ENCODE measurements at regions not wholly inside any gene's neighbourhood (a gene's known extent, or its start where the extent isn't known, plus 50 kb on each side); places are given as distances from the start of the nearest gene placed in this dataset.

DNA sequence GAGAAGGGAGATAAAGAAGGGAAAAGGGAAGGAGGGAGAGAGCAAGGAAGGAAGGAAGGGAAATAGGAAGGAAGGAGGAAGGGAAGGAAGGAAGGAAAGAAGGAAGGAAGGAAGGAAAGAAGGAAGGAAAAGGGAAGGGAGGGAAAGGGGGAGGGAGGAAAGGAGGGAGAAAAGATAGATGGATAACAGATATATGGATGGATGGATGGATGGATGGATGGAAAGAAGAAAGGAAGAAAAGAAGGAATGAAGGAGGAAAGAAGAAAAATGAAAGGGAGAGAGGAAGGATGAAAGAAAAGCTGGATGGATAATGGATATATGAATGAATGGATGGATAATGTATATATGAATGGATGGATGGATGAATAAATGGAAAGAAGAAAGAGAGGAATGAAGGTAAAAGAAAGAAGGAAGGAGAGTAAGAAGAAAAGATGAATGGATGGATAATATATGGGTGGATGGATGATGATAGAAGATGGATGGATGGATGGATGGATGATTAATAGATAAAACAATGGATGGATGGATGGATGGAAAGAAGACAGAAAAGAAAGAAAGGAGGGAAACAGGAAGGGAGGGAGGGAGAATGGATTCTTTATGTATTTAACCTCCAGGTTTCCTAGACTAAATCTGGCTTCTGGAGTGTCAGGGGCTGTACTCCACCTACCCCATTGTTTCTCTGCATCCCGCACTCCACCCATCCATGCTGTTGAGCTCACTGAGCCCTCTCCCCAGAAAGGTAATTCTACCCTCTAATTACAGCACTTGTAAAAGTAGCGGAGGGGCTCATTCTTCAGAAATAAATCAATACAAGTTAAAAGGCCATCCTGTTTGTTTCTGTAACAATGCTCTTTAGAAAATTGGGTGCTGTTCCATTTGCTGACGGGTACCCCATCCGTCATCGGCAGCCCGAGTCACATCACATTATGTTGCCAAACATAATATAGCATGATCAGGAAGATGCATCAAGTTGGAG lies 506.1 kb downstream of the MIAT start:
- TF ChIP-seq, protein P1, sequence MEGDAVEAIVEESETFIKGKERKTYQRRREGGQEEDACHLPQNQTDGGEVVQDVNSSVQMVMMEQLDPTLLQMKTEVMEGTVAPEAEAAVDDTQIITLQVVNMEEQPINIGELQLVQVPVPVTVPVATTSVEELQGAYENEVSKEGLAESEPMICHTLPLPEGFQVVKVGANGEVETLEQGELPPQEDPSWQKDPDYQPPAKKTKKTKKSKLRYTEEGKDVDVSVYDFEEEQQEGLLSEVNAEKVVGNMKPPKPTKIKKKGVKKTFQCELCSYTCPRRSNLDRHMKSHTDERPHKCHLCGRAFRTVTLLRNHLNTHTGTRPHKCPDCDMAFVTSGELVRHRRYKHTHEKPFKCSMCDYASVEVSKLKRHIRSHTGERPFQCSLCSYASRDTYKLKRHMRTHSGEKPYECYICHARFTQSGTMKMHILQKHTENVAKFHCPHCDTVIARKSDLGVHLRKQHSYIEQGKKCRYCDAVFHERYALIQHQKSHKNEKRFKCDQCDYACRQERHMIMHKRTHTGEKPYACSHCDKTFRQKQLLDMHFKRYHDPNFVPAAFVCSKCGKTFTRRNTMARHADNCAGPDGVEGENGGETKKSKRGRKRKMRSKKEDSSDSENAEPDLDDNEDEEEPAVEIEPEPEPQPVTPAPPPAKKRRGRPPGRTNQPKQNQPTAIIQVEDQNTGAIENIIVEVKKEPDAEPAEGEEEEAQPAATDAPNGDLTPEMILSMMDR (IDR thresholded peaks at IDR 0.05), result no peak
- no peak for TF ChIP-seq POLR2A (IDR thresholded peaks at IDR 0.05)

Measured in vagina (tissue), 2 donors.